SK-N-SH treated with all-trans-retinoic acid at 6 μM for 48 hours (cell line): ENCODE measurements at regions not wholly inside any gene's neighbourhood (a gene's known extent, or its start where the extent isn't known, plus 50 kb on each side); places are given as distances from the start of the nearest gene placed in this dataset.

Experiments used
- ARNTL ChIP-seq: fragments of 450-650 bp; formaldehyde crosslinking; IDR thresholded peaks from 2 replicates; pipeline ENCODE4 v1.5.0; 2020; ENCODE audit warnings: low read depth, mild to moderate bottlenecking, moderate library complexity, borderline replicate concordance
- BACH2 ChIP-seq: fragments of 250-450 bp; sonication (Bioruptor Pico); IDR thresholded peaks from 2 replicates; pipeline ENCODE4 v1.9.0; 2021; ENCODE audit warnings: mild to moderate bottlenecking, borderline replicate concordance
- ISL1 ChIP-seq: fragments of 250-450 bp; sonication (Bioruptor Pico); IDR thresholded peaks from 2 replicates; pipeline ENCODE4 v2.1.2; 2022; ENCODE audit warnings: mild to moderate bottlenecking, moderate library complexity
- OSR1 ChIP-seq: fragments of 250-450 bp; sonication (Bioruptor Pico); IDR thresholded peaks from 2 replicates; pipeline ENCODE4 v1.8.0; 2022; ENCODE audit warnings: moderate library complexity, mild to moderate bottlenecking, inconsistent platforms
- RARB ChIP-seq: fragments of 250-450 bp; sonication (Bioruptor Pico); IDR thresholded peaks from 2 replicates; pipeline ENCODE4 v1.8.0; 2021; ENCODE audit warnings: mild to moderate bottlenecking, moderate library complexity
- TOX ChIP-seq: fragments of 250-450 bp; sonication (Bioruptor Pico); IDR thresholded peaks from 2 replicates; pipeline ENCODE4 v1.8.0; 2021; ENCODE audit warnings: mild to moderate bottlenecking, moderate library complexity, borderline replicate concordance
- ZFP3 ChIP-seq: fragments of 250-450 bp; sonication (Bioruptor Pico); IDR thresholded peaks from 2 replicates; pipeline ENCODE4 v1.5.0; 2020; ENCODE audit warnings: mild to moderate bottlenecking, moderate library complexity
- ZNF565 ChIP-seq: fragments of 450-650 bp; formaldehyde crosslinking; conservative IDR thresholded peaks from 2 replicates; pipeline ENCODE4 v1.5.0; 2020; ENCODE audit warnings: low read depth, mild to moderate bottlenecking, moderate library complexity
- TF ChIP-seq, protein P1 (sequence below): fragments of 250-450 bp; sonication (Bioruptor Pico); IDR thresholded peaks from 2 replicates; pipeline ENCODE4 v1.8.0; 2020; ENCODE audit warnings: mild to moderate bottlenecking, moderate library complexity, borderline replicate concordance
- TF ChIP-seq, protein P2 (sequence below): fragments of 250-450 bp; sonication (Bioruptor Pico); IDR thresholded peaks from 2 replicates; pipeline ENCODE4 v1.8.0; 2021; ENCODE audit warnings: low read depth, mild to moderate bottlenecking, moderate library complexity, borderline replicate concordance
- TF ChIP-seq, protein P3 (sequence below): fragments of 250-450 bp; sonication (Bioruptor Pico); IDR thresholded peaks from 2 replicates; pipeline ENCODE4 v1.5.1; 2020; ENCODE audit warnings: low read depth, mild to moderate bottlenecking, moderate library complexity

DNA sequence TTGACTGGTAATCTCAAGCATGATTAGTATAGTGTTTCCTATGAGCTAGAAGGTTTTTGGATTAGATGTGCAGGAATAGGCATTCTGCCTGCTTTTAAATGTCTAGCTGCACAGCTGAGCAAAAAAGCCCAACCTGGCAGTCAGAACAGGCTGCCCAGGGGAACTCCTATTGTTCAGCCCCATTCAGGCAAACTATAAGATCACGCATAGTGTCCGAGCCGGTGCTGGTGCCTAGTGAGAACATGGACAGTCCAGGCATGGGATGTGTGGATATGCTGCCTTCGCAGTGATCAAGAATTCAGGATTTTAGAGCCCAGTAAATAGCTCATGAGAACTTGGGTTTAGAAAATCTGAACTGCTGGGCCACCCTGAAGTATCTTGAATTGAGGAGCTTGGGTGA, 348.8 kb downstream of the UTRN start:
- TF ChIP-seq ARNTL = no peak
- TF ChIP-seq, protein P1, sequence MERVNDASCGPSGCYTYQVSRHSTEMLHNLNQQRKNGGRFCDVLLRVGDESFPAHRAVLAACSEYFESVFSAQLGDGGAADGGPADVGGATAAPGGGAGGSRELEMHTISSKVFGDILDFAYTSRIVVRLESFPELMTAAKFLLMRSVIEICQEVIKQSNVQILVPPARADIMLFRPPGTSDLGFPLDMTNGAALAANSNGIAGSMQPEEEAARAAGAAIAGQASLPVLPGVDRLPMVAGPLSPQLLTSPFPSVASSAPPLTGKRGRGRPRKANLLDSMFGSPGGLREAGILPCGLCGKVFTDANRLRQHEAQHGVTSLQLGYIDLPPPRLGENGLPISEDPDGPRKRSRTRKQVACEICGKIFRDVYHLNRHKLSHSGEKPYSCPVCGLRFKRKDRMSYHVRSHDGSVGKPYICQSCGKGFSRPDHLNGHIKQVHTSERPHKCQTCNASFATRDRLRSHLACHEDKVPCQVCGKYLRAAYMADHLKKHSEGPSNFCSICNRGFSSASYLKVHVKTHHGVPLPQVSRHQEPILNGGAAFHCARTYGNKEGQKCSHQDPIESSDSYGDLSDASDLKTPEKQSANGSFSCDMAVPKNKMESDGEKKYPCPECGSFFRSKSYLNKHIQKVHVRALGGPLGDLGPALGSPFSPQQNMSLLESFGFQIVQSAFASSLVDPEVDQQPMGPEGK (CRISPR knock-in tag) = no peak
- TF ChIP-seq OSR1 = no peak
- TF ChIP-seq ZNF565 (CRISPR knock-in tag) = no peak
- TF ChIP-seq, protein P2, sequence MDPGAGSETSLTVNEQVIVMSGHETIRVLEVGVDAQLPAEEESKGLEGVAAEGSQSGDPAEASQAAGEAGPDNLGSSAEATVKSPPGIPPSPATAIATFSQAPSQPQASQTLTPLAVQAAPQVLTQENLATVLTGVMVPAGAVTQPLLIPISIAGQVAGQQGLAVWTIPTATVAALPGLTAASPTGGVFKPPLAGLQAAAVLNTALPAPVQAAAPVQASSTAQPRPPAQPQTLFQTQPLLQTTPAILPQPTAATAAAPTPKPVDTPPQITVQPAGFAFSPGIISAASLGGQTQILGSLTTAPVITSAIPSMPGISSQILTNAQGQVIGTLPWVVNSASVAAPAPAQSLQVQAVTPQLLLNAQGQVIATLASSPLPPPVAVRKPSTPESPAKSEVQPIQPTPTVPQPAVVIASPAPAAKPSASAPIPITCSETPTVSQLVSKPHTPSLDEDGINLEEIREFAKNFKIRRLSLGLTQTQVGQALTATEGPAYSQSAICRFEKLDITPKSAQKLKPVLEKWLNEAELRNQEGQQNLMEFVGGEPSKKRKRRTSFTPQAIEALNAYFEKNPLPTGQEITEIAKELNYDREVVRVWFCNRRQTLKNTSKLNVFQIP (CRISPR knock-in tag) = no peak
- TF ChIP-seq RARB = no peak
- TF ChIP-seq TOX (CRISPR knock-in tag) = no peak
- no peak for TF ChIP-seq ISL1 (CRISPR knock-in tag)
- no peak for TF ChIP-seq BACH2 (CRISPR knock-in tag)
- TF ChIP-seq, protein P3, sequence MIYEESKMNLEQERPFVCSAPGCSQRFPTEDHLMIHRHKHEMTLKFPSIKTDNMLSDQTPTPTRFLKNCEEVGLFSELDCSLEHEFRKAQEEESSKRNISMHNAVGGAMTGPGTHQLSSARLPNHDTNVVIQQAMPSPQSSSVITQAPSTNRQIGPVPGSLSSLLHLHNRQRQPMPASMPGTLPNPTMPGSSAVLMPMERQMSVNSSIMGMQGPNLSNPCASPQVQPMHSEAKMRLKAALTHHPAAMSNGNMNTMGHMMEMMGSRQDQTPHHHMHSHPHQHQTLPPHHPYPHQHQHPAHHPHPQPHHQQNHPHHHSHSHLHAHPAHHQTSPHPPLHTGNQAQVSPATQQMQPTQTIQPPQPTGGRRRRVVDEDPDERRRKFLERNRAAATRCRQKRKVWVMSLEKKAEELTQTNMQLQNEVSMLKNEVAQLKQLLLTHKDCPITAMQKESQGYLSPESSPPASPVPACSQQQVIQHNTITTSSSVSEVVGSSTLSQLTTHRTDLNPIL (CRISPR knock-in tag) = no peak
- TF ChIP-seq ZFP3 = no peak
